Epithelial cell of esophagus (primary cell): ENCODE measurements at regions not wholly inside any gene's neighbourhood (a gene's known extent, or its start where the extent isn't known, plus 50 kb on each side); places are given as distances from the start of the nearest gene placed in this dataset.

Experiments
- DNase-seq: peaks from one replicate; pipeline ENCODE4 v3.0.0; 2010; ENCODE audit warnings: low read depth
- H3K4me3 ChIP-seq: 2 replicates; pipeline ENCODE4 v1.5.1; 2011; ENCODE audit warnings: mild to moderate bottlenecking, low read length, control low read depth
- TF ChIP-seq, protein P1 (sequence below): IDR thresholded peaks from 2 replicates; pipeline ENCODE4 v1.5.1; 2011; ENCODE audit warnings: low read depth, mild to moderate bottlenecking, low read length, control low read depth, inconsistent platforms; ENCODE audit not compliant: insufficient read depth; ENCODE audit errors: missing control alignments

DNA sequence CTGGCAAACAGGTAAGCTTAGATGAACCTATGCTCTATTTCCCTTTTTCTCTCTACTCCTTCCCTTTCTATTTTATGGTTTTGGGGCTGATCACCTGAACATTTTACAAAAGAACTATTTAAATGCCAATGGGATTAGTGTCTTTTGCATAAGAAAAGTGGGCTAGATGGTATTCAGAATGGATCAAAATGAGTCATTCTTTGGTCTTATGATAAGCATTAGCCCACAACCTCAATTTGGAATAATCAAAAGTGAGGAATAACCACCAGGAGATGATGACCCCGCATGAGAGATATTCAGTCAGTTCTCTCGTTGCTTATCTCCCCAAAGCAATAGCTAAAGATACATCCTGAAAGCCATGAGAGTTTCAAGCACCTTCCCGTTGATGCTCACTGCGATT is 399.0 kb upstream of the CADM1 start:
- TF ChIP-seq, protein P1, sequence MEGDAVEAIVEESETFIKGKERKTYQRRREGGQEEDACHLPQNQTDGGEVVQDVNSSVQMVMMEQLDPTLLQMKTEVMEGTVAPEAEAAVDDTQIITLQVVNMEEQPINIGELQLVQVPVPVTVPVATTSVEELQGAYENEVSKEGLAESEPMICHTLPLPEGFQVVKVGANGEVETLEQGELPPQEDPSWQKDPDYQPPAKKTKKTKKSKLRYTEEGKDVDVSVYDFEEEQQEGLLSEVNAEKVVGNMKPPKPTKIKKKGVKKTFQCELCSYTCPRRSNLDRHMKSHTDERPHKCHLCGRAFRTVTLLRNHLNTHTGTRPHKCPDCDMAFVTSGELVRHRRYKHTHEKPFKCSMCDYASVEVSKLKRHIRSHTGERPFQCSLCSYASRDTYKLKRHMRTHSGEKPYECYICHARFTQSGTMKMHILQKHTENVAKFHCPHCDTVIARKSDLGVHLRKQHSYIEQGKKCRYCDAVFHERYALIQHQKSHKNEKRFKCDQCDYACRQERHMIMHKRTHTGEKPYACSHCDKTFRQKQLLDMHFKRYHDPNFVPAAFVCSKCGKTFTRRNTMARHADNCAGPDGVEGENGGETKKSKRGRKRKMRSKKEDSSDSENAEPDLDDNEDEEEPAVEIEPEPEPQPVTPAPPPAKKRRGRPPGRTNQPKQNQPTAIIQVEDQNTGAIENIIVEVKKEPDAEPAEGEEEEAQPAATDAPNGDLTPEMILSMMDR, result no peak
- no peak for DNase-seq
- no peak overlapping the region for H3K4me3 ChIP-seq

DNA sequence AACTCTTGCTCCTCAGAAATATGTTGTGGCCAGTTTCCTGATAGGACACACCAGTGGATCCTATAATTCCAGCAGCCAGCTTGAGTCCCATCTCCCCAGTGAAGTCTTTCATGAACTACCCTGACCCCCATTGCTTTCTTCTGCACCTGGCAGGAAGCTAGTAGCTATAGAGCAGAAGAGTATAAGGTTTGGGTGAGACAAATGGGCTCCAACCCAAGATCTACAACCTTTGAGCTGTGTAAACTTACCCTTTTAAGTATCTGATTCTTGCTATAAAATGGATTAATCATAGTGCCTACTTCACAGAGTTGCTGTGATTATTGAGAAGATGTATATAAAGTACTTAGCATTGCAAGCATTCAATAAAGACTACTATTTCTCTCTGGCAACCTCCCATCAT is 396.9 kb upstream of the CADM1 start:
- TF ChIP-seq, protein P1, result no peak
- DNase-seq, result no peak
- no peak overlapping the region for H3K4me3 ChIP-seq

DNA sequence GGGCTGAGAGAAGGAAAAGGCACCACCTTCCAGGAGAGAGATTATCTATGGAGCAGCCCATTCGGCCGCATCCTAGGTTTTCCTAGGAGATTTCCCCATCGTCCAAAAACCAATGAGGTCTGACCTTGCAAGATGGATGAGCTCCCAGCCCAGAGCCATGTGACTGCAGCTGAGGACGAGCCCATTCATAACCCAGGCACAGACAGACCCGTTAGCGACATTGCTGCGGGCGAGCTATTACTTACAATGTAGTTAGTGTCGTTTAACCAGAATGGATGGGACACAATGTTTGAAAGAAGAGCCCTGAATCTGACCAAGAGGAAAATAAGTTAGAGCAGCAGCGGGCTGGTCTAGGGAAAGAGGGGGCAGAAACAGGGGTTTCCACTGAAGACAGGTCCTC is 395.9 kb upstream of the CADM1 start:
- no peak overlapping the region for H3K4me3 ChIP-seq
- TF ChIP-seq, protein P1, result no peak
- no peak for DNase-seq

DNA sequence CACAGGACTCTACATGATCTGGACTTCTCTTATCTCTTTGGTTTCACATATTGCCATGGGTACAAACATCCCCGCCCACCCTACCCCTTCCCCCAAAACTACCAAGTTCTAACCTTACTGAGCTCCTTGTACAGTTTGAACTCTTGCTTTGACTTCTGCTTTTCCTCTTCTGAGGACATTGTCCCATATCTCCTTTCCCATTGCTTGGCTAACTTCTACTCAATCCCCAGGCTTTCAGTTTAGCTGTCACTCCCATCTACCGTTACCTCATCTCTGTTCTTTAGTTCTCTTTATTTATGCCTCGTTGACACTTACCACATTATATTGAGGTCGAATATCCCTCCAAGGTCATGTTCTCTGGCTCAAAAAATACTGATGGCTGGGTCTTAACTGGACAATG is 393.5 kb upstream of the CADM1 start:
- no peak overlapping the region for H3K4me3 ChIP-seq
- TF ChIP-seq, protein P1, result no peak
- DNase-seq, result no peak

DNA sequence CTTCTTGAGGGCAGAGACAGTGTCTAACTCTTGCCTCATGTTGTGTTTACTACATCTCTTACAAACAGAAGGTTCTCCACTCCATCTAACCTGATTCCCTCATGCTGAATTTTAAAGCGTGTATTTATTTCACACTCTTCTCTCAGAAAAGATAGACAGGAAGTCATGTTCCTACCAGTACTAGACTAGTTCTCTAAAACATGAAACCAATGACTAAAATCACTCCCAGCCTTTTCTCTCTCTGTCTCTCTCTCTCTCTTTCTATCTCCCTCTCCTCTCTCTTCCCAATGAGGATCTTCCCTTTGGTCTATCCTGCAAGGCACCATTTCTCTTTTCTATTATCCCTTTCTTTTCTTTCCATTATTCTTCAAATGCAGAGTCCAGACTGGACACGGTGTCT is 391.9 kb upstream of the CADM1 start:
- no peak for DNase-seq
- TF ChIP-seq, protein P1, result no peak
- no peak overlapping the region for H3K4me3 ChIP-seq

DNA sequence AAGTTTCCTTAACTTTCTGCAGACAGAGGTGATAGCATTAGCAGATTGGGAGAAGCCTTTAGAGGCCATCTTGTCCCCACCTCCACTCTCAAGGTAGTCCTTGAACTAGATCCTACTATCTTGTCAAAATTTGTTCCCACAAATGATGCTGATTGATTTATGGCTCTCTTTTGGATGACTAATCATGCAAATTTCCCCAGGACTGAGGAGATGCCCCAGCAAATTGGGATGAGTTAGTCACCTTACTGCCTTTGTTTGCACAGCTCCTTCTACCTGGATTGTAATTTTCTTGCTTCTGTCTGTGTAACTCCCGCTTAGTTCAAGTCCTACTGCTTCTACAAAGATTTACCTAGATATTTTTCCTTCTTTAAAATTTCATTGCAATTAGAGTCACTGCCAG is 391.4 kb upstream of the CADM1 start:
- DNase-seq, result no peak
- H3K4me3 ChIP-seq, result no peak overlapping the region

DNA sequence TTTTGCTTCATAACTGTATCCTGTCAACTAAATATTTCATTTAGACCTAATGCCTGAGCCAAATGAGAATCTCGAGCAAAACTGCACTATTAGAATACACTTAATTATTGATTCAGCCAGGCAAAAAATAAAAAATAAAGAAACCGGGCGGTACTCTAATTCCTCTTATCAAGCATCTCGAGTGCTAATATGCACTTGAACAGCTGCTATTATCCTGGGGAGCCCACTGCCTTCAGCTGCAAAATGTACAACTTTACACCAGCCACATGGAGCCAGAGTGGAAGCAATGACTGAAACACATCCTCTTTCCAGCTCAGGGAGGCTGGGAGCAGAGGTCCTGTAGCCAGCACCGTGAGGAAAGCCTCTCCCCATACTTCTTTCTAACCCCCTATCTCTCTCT is 390.0 kb upstream of the CADM1 start:
- no peak for DNase-seq
- H3K4me3 ChIP-seq, result no peak overlapping the region
- TF ChIP-seq, protein P1, result no peak

More for the DNA sequence above, 391.4 kb upstream of the CADM1 start:
- TF ChIP-seq, protein P1, result no peak
